Urinary bladder (tissue), 3 donors: ENCODE measurements at regions not wholly inside any gene's neighbourhood (a gene's known extent, or its start where the extent isn't known, plus 50 kb on each side); places are given as distances from the start of the nearest gene placed in this dataset.
"Not testable (repeated sequence)": the region's sequence is repeated elsewhere in the genome, so short reads cannot be mapped to it uniquely, and the experiment has no call there.

Experiments used
- DNase-seq: peaks from one replicate; pipeline ENCODE4 v3.0.0-alpha.2; 2015; ENCODE audit errors: extremely low spot score
- H3K27ac ChIP-seq: one replicate; pipeline ENCODE4 v1.5.1; 2013; ENCODE audit warnings: low read depth, mild to moderate bottlenecking, moderate library complexity
- H3K36me3 ChIP-seq: one replicate; pipeline ENCODE4 v1.6.1; 2013; ENCODE audit warnings: mild to moderate bottlenecking, moderate library complexity; ENCODE audit not compliant: insufficient read depth
- H3K4me1 ChIP-seq: one replicate; pipeline ENCODE4 v1.6.1; 2013; ENCODE audit warnings: mild to moderate bottlenecking, moderate library complexity; ENCODE audit not compliant: insufficient read depth
- H3K4me3 ChIP-seq: one replicate; pipeline ENCODE4 v1.5.1; 2013; ENCODE audit warnings: low read depth, low read length
- WGBS: extraction: QIAGEN DNeasy Blood & Tissue Kit; methylation state at CpG from one replicate; pipeline ENCODE4 v1.1.7; 2013; 5-methylcytosine and 5-hydroxymethylcytosine counted together
- donor health status: healthy with polysubstance abuse.
- donor health status: healthy.

DNA sequence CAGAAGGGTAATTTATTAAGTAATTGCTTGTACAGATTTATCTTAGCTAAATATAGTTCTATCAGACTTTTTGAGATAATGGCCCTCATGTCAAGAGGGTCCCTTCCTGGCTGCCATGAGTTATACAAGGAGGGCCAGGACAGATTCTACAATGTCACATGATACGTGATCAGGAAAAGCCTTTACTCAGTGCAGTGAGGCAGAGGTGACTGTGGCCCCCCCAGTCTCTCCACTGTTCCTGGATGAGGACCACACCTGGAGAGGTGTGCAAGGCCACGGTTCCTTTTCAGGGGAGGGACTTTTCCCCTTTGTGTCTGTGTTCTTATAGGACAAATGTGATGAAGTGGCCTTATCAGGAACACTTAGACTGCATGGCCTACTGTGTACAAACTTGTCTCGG lies 54.3 kb upstream of the LRCH1 start:
- H3K27ac ChIP-seq, result no peak overlapping the region
- DNase-seq, result no peak
- no peaks in the 10 kb centered on the region for H3K4me1 ChIP-seq
- 97% methylated on average over 3 of the region's 3 CpGs for WGBS
- H3K36me3 ChIP-seq, result no peaks in the 10 kb centered on the region
- H3K4me3 ChIP-seq, result no peak overlapping the region

- H3K36me3 ChIP-seq, result no peaks in the 10 kb centered on the region
- 83% methylated on average over 4 of the region's 4 CpGs for WGBS
- no peak overlapping the region for H3K27ac ChIP-seq
- DNase-seq, result no peak
- no peaks in the 10 kb centered on the region for H3K4me1 ChIP-seq
- H3K4me3 ChIP-seq, result no peak overlapping the region
Observed at GRCh38 chr13:46496086-46496485, 56.9 kb upstream of the LRCH1 start.

- H3K4me3 ChIP-seq, result no peak overlapping the region
- no peaks in the 10 kb centered on the region for H3K4me1 ChIP-seq
- DNase-seq, result no peak
- 77% methylated on average over 4 of the region's 4 CpGs for WGBS
- H3K27ac ChIP-seq, result no peak overlapping the region
- no peaks in the 10 kb centered on the region for H3K36me3 ChIP-seq
Observed at GRCh38 chr13:46495651-46496050, 57.3 kb upstream of the LRCH1 start.

DNA sequence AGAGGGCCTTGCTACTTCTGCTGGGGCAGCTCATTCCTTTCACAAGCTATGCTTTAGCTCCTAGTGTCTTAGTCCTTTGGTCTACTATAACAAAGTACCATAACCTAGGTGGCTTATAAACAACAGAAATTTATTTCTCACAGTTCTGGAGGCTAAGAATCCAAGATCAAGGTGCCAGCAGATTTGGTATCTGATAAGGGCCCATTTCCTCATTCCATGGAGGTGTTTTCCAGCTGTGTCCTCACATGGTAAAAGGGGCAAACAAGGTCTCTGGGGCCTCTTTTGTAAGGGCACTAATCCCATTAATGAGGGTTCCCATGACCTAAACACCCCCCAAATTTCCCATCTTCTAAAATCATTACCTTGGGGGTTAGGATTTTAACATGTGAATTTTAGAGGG lies 57.9 kb upstream of the LRCH1 start:
- no peak for DNase-seq
- Histone ChIP-seq H3K27ac (no peak overlapping the region), H3K4me3 (no peak overlapping the region), H3K36me3 (no peaks in the 10 kb centered on the region), H3K4me1 (no peaks in the 10 kb centered on the region)

DNA sequence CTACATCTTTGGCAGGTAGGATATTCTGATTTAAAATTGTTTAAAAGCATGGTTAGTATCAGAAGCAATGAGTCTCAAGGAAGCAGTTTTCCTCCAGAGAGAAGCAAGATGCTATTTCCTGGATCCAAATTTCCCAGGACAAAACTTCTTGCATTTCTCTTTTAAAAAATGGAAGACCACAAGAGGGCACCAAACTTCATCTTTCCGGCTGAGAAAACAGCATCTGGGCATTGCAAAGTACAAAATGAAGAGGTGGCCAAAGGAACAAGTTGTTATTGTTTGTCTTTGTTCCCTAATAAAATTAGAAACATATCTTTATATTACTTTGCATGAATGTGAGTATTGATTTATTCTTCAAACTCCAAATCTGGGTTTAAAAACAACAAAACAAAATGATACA lies 60.0 kb upstream of the LRCH1 start:
- Histone ChIP-seq H3K36me3 (no peaks in the 10 kb centered on the region), H3K4me3 (no peak overlapping the region), H3K27ac (no peak overlapping the region), H3K4me1 (no peaks in the 10 kb centered on the region)
- 1% methylated on average over 1 of the region's 1 CpG for WGBS
- DNase-seq, result no peak

GRCh38 chr13:46491641-46492040 lies 61.3 kb upstream of the LRCH1 start:
- no peaks in the 10 kb centered on the region for H3K36me3 ChIP-seq
- no peak overlapping the region for H3K4me3 ChIP-seq
- WGBS, result 89% methylated on average over 4 of the region's 4 CpGs
- H3K27ac ChIP-seq, result no peak overlapping the region
- no peak for DNase-seq
- no peaks in the 10 kb centered on the region for H3K4me1 ChIP-seq

DNA sequence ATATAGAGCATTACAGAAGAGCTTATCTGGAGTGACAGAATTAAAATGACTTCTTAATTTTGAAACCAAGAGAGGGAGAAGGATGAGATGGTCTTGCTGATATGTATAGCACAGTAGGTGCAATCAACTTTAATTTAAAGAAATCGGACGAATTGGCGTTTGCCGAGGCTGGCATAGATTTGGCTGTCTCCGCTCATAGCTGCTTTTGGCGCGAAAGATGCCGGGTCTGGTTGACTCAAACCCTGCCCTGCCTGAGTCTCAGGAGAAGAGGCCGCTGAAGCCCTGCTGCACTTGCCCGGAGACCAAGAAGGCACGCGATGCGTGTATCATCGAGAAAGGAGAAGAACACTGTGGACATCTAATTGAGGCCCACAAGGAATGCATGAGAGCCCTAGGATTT lies 62.3 kb upstream of the LRCH1 start:
- H3K4me3 ChIP-seq, DNase-seq, H3K27ac ChIP-seq, H3K36me3 ChIP-seq, H3K4me1 ChIP-seq: not testable (repeated sequence)
- WGBS, result 95% methylated on average over 14 of the region's 14 CpGs

- DNase-seq, result no peak
- H3K36me3 ChIP-seq, result no peaks in the 10 kb centered on the region
- no peaks in the 10 kb centered on the region for H3K4me1 ChIP-seq
- H3K27ac ChIP-seq, result no peak overlapping the region
- H3K4me3 ChIP-seq, result no peak overlapping the region
- 41% methylated on average over 2 of the region's 2 CpGs for WGBS
Observed at GRCh38 chr13:46490129-46490528, 62.8 kb upstream of the LRCH1 start.

DNA sequence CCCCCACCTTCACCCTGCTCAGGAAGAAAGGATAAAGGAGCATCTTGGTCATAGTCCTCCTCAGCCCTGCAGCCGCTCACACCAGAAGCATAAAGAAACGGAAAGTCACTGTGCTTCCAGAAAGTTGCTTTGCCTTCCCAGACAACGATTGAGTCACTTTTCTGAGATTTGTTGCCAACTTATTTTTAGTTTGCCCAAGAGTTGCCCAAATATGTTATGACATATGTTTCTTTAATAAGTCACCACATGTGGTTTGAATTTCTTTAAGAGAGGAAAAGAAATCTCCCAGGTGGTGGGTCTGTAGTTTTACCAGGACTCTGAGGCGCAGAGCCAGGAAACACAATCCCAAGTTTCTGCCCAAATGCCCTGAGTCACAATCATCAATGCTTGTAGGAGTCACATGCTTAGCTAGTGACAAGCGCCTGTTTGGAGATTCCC lies 63.4 kb upstream of the LRCH1 start:
- no peaks in the 10 kb centered on the region for H3K4me1 ChIP-seq
- H3K36me3 ChIP-seq, result no peaks in the 10 kb centered on the region
- no peak overlapping the region for H3K4me3 ChIP-seq
- no peak overlapping the region for H3K27ac ChIP-seq
- no peak for DNase-seq
- WGBS, result 48% methylated on average over 5 of the region's 5 CpGs

- 95% methylated on average over 1 of the region's 1 CpG for WGBS
- H3K27ac ChIP-seq, result no peak overlapping the region
- H3K36me3 ChIP-seq, result no peaks in the 10 kb centered on the region
- H3K4me3 ChIP-seq, result no peak overlapping the region
- H3K4me1 ChIP-seq, result no peaks in the 10 kb centered on the region
- no peak for DNase-seq
Observed at GRCh38 chr13:46487748-46488147, 65.2 kb upstream of the LRCH1 start.

DNA sequence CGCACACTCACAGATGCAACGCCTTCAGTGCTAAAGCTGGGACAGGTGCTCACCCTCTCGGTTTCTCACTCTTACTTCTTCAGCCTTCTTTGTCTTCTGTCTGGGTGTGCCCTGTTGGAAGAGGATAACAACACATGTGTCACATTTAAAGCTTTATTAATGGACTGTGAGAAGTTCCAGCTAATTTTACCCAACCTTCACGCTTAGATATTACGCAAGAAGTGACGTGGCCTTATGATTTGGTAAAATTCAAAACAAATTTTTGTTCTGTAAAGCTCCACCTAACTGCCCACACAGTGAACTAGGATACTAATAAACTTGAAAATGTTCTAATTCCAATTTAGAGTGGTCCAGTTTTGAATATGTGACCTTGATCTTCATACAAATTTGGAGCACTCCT lies 66.7 kb upstream of the LRCH1 start:
- H3K36me3 ChIP-seq, result no peaks in the 10 kb centered on the region
- no peak for DNase-seq
- no peak overlapping the region for H3K4me3 ChIP-seq
- 85% methylated on average over 6 of the region's 6 CpGs for whole genome bisulfite sequencing
- H3K4me1 ChIP-seq, result no peaks in the 10 kb centered on the region
- H3K27ac ChIP-seq, result no peak overlapping the region

DNA sequence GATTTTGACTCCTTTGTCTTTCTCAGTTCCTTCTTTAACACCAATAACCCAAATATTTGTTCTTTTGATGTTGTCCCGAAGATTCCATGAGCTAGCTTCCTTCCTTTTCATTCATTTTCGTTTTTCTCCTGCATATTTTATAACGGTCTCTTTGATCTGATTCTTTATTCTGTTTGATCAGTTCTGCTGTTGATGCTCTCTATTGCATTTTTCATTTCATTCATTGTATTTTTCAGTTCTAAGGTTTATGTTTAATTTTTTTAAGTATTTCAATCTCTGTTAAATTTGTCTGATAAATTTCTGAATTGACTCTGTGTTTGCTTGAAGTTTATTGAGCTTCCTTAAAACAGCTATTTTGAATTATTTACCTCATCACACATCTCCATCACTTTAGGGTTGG lies 68.4 kb upstream of the LRCH1 start:
- DNase-seq, result no peak
- WGBS, result 86% methylated on average over 3 of the region's 3 CpGs
- Histone ChIP-seq H3K4me1 (no peaks in the 10 kb centered on the region), H3K4me3 (no peak overlapping the region), H3K27ac (no peak overlapping the region), H3K36me3 (no peaks in the 10 kb centered on the region)

- H3K4me3 ChIP-seq, result no peak overlapping the region
- DNase-seq, result no peak
- no peaks in the 10 kb centered on the region for H3K36me3 ChIP-seq
- no peak overlapping the region for H3K27ac ChIP-seq
- 71% methylated on average over 4 of the region's 4 CpGs for WGBS
- no peaks in the 10 kb centered on the region for H3K4me1 ChIP-seq
Observed at GRCh38 chr13:46481166-46481565, 71.8 kb upstream of the LRCH1 start.

DNA sequence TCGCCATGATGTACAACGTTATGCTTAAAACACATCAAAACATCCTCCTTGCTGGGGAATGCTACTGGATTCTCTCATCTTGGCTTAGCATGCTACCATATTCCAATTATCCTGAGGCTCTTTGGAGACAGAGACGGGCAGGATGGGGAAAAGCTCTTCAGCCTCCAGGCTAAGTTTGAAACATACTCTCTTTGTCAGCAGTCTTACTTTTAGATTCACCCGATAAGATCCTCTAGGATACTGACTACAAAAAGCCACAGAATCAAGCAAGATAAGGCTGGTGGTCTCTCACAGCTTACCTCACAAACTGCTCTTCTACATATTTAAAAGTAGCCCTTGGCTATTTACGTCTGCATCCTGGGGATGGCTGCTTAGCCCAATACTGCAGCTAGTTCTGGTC lies 72.8 kb upstream of the LRCH1 start:
- no peaks in the 10 kb centered on the region for H3K4me1 ChIP-seq
- 80% methylated on average over 5 of the region's 5 CpGs for WGBS
- H3K27ac ChIP-seq, result no peak overlapping the region
- H3K4me3 ChIP-seq, result no peak overlapping the region
- no peak for DNase-seq
- H3K36me3 ChIP-seq, result no peaks in the 10 kb centered on the region

DNA sequence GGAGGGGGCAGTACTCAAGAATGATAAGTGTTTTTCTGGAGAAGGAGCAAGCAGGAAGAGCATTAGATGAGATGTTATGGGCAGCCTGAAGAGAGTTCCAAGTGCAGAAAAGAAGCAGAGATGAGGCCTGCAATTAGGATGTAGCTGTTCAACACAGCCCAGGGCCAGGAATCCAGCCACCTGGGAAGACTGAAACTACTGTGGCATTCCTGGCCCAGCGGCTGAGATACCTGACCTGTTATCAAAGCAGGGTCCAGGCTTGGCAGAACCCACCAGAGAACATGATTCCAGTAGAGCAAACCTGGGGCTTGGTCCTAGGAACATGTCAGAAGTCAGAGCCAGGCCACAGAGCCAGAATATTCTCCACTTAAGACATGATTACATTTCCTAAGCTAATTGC lies 73.3 kb upstream of the LRCH1 start:
- Histone ChIP-seq H3K4me1 (no peaks in the 10 kb centered on the region), H3K4me3 (no peak overlapping the region), H3K36me3 (no peaks in the 10 kb centered on the region), H3K27ac (no peak overlapping the region)
- WGBS, result 91% methylated on average over 1 of the region's 1 CpG
- DNase-seq, result no peak
